ENCODE measurements at regions not wholly inside any gene's neighbourhood (a gene's known extent, or its start where the extent isn't known, plus 50 kb on each side); places are given as distances from the start of the nearest gene placed in this dataset.
"Not testable (repeated sequence)": the region's sequence is repeated elsewhere in the genome, so short reads cannot be mapped to it uniquely, and the experiment has no call there.

GRCh38 chrY:8151561-8151960, 1185.7 kb upstream of the TSPY4 start:
- DNase-seq = no peak

GRCh38 chrY:8128578-8128977, 1208.7 kb upstream of the TSPY4 start:
- DNase-seq = no peak

- DNase-seq = peak; percentile 4
These were observed 1211.2 kb upstream of the TSPY4 start for GRCh38 chrY:8125907-8126571.

GRCh38 chrY:8121825-8122224, 1210.3 kb upstream of the AMELY start:
- DNase-seq = no peak

- no peak for DNase-seq
These were observed 1182.9 kb upstream of the AMELY start for GRCh38 chrY:8094429-8094828.

GRCh38 chrY:8092926-8093325, 1181.4 kb upstream of the AMELY start:
- DNase-seq = no peak

- DNase-seq = no peak
These were observed 1174.4 kb upstream of the AMELY start for GRCh38 chrY:8085925-8086324.

- no peak for DNase-seq
These were observed 1172.6 kb upstream of the AMELY start for GRCh38 chrY:8084192-8084591.

GRCh38 chrY:8081151-8081550, 1169.6 kb upstream of the AMELY start:
- no peak for DNase-seq

GRCh38 chrY:8065220-8065619, 1153.7 kb upstream of the AMELY start:
- no peak for DNase-seq

GRCh38 chrY:8064500-8064899, 1152.9 kb upstream of the AMELY start:
- no peak for DNase-seq

GRCh38 chrY:8063973-8064372, 1152.4 kb upstream of the AMELY start:
- DNase-seq = no peak

GRCh38 chrY:8058613-8059012, 1147.1 kb upstream of the AMELY start:
- DNase-seq = no peak

- DNase-seq = no peak
These were observed 1139.8 kb upstream of the AMELY start for GRCh38 chrY:8051340-8051739.

- DNase-seq = no peak
These were observed 1129.7 kb upstream of the AMELY start for GRCh38 chrY:8041238-8041637.

GRCh38 chrY:8036563-8036962, 1125.0 kb upstream of the AMELY start:
- DNase-seq = no peak

GRCh38 chrY:8035653-8036052, 1124.1 kb upstream of the AMELY start:
- DNase-seq = no peak

GRCh38 chrY:8034673-8035072, 1123.1 kb upstream of the AMELY start:
- DNase-seq = no peak

GRCh38 chrY:8033200-8033599, 1121.6 kb upstream of the AMELY start:
- no peak for DNase-seq

- DNase-seq = no peak
These were observed 1109.0 kb upstream of the AMELY start for GRCh38 chrY:8020540-8020939.

- no peak for DNase-seq
These were observed 1100.0 kb upstream of the AMELY start for GRCh38 chrY:8011515-8011914.

- DNase-seq = no peak
These were observed 1092.6 kb upstream of the AMELY start for GRCh38 chrY:8004196-8004595.

- no peak for DNase-seq
These were observed 1085.2 kb upstream of the AMELY start for GRCh38 chrY:7996726-7997125.

GRCh38 chrY:7994781-7995180, 1083.2 kb upstream of the AMELY start:
- not testable (repeated sequence) for DNase-seq

GRCh38 chrY:7979770-7980169, 1068.2 kb upstream of the AMELY start:
- DNase-seq = no peak

GRCh38 chrY:7977301-7977700, 1065.7 kb upstream of the AMELY start:
- no peak for DNase-seq
